WTC11 (cell line): ENCODE measurements at regions not wholly inside any gene's neighbourhood (a gene's known extent, or its start where the extent isn't known, plus 50 kb on each side); places are given as distances from the start of the nearest gene placed in this dataset.

Experiments used
- ATAC-seq: fragments of 200-7000 bp; cut with Tn5 transposase; 2 replicates; pipeline ENCODE4 v1.10.0; 2021; ENCODE audit warnings: mild to moderate bottlenecking, moderate library complexity
- CTCF ChIA-PET: fragments of 300-600 bp; sonication (Branson Sonifier 250); formaldehyde crosslinking; loops from one replicate; lab custom pipeline; 2021; ENCODE audit warnings: antibody characterized with exemption; lab: Charles Lee
- POLR2A ChIA-PET: fragments of 350-600 bp; sonication (Branson Sonifier 250); formaldehyde crosslinking; loops from one replicate; lab custom pipeline; 2021; ENCODE audit warnings: antibody characterized with exemption; lab: Charles Lee
- DNase-seq: peaks from one replicate; pipeline ENCODE4 v3.0.0; 2021; ENCODE audit warnings: low spot score
- H3K27ac Mint-ChIP-seq: 2 replicates; pipeline ENCODE4 v1.8.0; 2021; ENCODE audit warnings: mixed read lengths
- H3K27me3 Mint-ChIP-seq: 2 replicates; pipeline ENCODE4 v1.8.0; 2021; ENCODE audit warnings: low read depth, mild to moderate bottlenecking, moderate library complexity, mixed read lengths
- H3K36me3 Mint-ChIP-seq: 2 replicates; pipeline ENCODE4 v1.8.0; 2021; ENCODE audit warnings: mixed read lengths
- H3K4me1 Mint-ChIP-seq: 2 replicates; pipeline ENCODE4 v1.8.0; 2022; ENCODE audit warnings: mixed read lengths
- H3K4me3 Mint-ChIP-seq: 2 replicates; pipeline ENCODE4 v1.8.0; 2021; ENCODE audit warnings: mild to moderate bottlenecking, moderate library complexity, mixed read lengths
- H3K9me3 Mint-ChIP-seq: 2 replicates; pipeline ENCODE4 v1.8.0; 2021; ENCODE audit warnings: mixed read lengths
- E2F5 ChIP-seq: sonication (generic); formaldehyde crosslinking; IDR thresholded peaks from 2 replicates; pipeline ENCODE4 v1.8.1; 2022; ENCODE audit warnings: mild to moderate bottlenecking, moderate library complexity, missing genetic modification reagents
- ERG ChIP-seq: fragments of 250-450 bp; sonication (Bioruptor Pico); IDR thresholded peaks from 2 replicates; pipeline ENCODE4 v1.8.0; 2021; ENCODE audit warnings: mild to moderate bottlenecking
- FOXJ3 ChIP-seq: sonication (generic); formaldehyde crosslinking; IDR thresholded peaks from 2 replicates; pipeline ENCODE4 v1.9.0; 2021; ENCODE audit warnings: missing genetic modification reagents, mild to moderate bottlenecking, borderline replicate concordance
- MAX ChIP-seq: sonication (generic); formaldehyde crosslinking; IDR thresholded peaks from 2 replicates; pipeline ENCODE4 v1.8.0; 2022; ENCODE audit warnings: mild to moderate bottlenecking, missing genetic modification reagents
- NFATC4 ChIP-seq: fragments of 250-450 bp; sonication (Bioruptor Pico); IDR thresholded peaks from 2 replicates; pipeline ENCODE4 v1.9.0; 2021; ENCODE audit warnings: mild to moderate bottlenecking
- NR1H2 ChIP-seq: sonication (generic); formaldehyde crosslinking; IDR thresholded peaks from 2 replicates; pipeline ENCODE4 v1.9.0; 2021; ENCODE audit warnings: mild to moderate bottlenecking, moderate library complexity, missing genetic modification reagents
- PRRX2 ChIP-seq: fragments of 250-450 bp; sonication (Bioruptor Pico); IDR thresholded peaks from 2 replicates; pipeline ENCODE4 v1.8.0; 2021; ENCODE audit warnings: mild to moderate bottlenecking
- RELA ChIP-seq: sonication (generic); formaldehyde crosslinking; IDR thresholded peaks from 2 replicates; pipeline ENCODE4 v1.8.1; 2022; ENCODE audit warnings: missing genetic modification reagents, mild to moderate bottlenecking, borderline replicate concordance
- SMAD3 ChIP-seq: sonication (generic); formaldehyde crosslinking; IDR thresholded peaks from 2 replicates; pipeline ENCODE4 v1.8.0; 2022; ENCODE audit warnings: missing genetic modification reagents, mild to moderate bottlenecking, borderline replicate concordance
- SP1 ChIP-seq: sonication (generic); formaldehyde crosslinking; conservative IDR thresholded peaks from 2 replicates; pipeline ENCODE4 v1.8.1; 2022; ENCODE audit warnings: missing genetic modification reagents
- TEAD1 ChIP-seq: sonication (generic); formaldehyde crosslinking; IDR thresholded peaks from 2 replicates; pipeline ENCODE4 v1.8.0; 2022; ENCODE audit warnings: mild to moderate bottlenecking, missing genetic modification reagents
- TP53 ChIP-seq: sonication (generic); formaldehyde crosslinking; IDR thresholded peaks from 2 replicates; pipeline ENCODE4 v1.8.1; 2023; ENCODE audit warnings: mild to moderate bottlenecking, missing genetic modification reagents
- ZBTB21 ChIP-seq: sonication (generic); formaldehyde crosslinking; IDR thresholded peaks from 2 replicates; pipeline ENCODE4 v1.8.1; 2023; ENCODE audit warnings: mild to moderate bottlenecking, missing genetic modification reagents, borderline replicate concordance
- ZNF121 ChIP-seq: sonication (generic); formaldehyde crosslinking; IDR thresholded peaks from 2 replicates; pipeline ENCODE4 v1.8.0; 2023; ENCODE audit warnings: missing genetic modification reagents
- ZNF512 ChIP-seq: sonication (generic); formaldehyde crosslinking; IDR thresholded peaks from 2 replicates; pipeline ENCODE4 v1.8.1; 2022; ENCODE audit warnings: missing genetic modification reagents, borderline replicate concordance
- ZNF671 ChIP-seq: fragments of 250-450 bp; sonication (Bioruptor Pico); IDR thresholded peaks from 2 replicates; pipeline ENCODE4 v1.8.0; 2021; ENCODE audit warnings: mild to moderate bottlenecking
- TF ChIP-seq, protein P1 (sequence below): fragments of 250-450 bp; sonication (Bioruptor Pico); conservative IDR thresholded peaks from 2 replicates; pipeline ENCODE4 v1.9.0; 2021; ENCODE audit warnings: mild to moderate bottlenecking
- TF ChIP-seq, protein P2 (sequence below): fragments of 200-600 bp; IDR thresholded peaks from 2 replicates; pipeline ENCODE4 v1.8.0; 2022; ENCODE audit warnings: antibody characterized with exemption

- no peak for TF ChIP-seq ZNF512 (CRISPR knock-in tag)
Observed at GRCh38 chr12:93073324-93073723, 144.2 kb upstream of the EEA1 start (continued).

GRCh38 chr12:93078059-93078458 lies 149.0 kb upstream of the EEA1 start:
- CTCF ChIA-PET: interaction anchor here (0.8 kb wide), 1 partner anchor 20 kb away, joined by 4 read pairs; no protein-coding TSS in a partner anchor
- POLR2A ChIA-PET: no interaction called here
- ATAC-seq: no peak

DNA sequence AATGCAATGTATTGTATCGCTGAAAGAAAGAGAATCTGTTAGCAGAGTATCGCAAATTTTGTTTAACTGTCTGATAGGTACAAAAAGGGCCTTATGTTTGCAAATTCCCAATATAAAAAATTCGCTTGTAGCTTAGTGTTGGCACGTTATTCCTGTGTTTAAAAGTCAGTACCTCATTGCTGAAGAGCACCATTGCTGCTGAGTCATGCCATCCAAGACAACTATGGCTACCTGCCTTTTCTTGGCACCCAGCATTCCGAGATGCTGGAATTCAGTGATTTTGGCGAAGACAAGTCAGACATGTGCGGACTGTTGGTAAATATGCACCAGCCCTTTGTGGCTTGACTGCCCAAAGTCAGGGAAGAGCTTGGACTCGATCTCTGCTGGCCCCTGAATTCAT lies 149.5 kb upstream of the EEA1 start:
- Mint-ChIP-seq H3K9me3 (peaks cover 14% of the 10 kb centered on the region), H3K27ac (no peak overlapping the region; the same call in 1 of the 2 replicates), H3K27me3 (peaks cover 31% of the 10 kb centered on the region), H3K36me3 (peaks cover 8% of the 10 kb centered on the region), H3K4me3 (no peak overlapping the region), H3K4me1 (peaks cover 67% of the 10 kb centered on the region)
- ChIA-PET CTCF (no interaction called here), POLR2A (no interaction called here)
- DNase-seq (no peak), ATAC-seq (no peak)
- TF ChIP-seq ZNF121: no peak
- no peak for TF ChIP-seq SP1 (CRISPR knock-in tag)
- no peak for TF ChIP-seq TEAD1
- no peak for TF ChIP-seq ZBTB21
- TF ChIP-seq ERG (CRISPR knock-in tag): no peak
- TF ChIP-seq E2F5 (CRISPR knock-in tag): no peak
- TF ChIP-seq SMAD3 (CRISPR knock-in tag): no peak
- TF ChIP-seq RELA (CRISPR knock-in tag): no peak
- TF ChIP-seq, protein P1, sequence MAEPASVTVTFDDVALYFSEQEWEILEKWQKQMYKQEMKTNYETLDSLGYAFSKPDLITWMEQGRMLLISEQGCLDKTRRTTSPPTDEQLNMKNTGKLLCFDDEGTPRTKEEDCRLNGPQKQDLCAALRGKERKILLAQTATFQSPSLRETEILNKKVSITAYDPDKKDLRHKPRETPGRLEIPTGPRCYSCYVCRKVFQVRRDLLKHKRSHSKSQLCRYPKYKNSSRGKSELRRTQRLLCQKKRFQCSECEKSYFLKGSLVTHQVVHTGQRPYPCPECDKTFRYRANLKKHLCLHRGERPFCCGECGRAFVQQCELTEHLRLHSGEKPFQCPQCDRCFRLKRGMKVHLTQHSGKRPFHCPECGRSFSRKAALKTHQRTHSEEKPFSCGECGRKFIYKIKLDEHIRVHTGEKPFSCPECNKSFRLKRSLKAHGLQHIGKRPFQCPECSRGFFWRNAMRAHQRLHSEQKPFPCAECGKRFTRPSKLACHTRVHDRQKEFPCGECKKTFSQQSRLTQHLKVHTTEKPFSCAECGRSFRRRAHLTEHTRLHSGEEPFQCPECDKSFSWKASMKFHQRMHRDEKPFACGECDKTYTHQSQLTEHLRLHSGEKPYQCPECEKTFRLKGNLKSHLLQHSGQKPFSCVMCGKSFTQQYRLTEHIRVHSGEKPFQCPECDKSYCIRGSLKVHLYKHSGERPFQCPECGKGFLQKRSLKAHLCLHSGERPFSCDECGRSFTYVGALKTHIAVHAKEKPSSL (CRISPR knock-in tag): no peak
- no peak for TF ChIP-seq PRRX2 (CRISPR knock-in tag)

More at GRCh38 chr12:93078059-93078458, 149.0 kb upstream of the EEA1 start:
- Mint-ChIP-seq H3K4me3 (no peak overlapping the region), H3K9me3 (peaks cover 14% of the 10 kb centered on the region), H3K4me1 (peaks cover 67% of the 10 kb centered on the region), H3K27me3 (peaks cover 36% of the 10 kb centered on the region), H3K36me3 (peaks cover 6% of the 10 kb centered on the region), H3K27ac (no peak overlapping the region)
- no peak for DNase-seq
- TF ChIP-seq MAX (CRISPR knock-in tag): peak; percentile 38; the same call in 1 of the 2 replicates
- no peak for TF ChIP-seq NR1H2

DNA sequence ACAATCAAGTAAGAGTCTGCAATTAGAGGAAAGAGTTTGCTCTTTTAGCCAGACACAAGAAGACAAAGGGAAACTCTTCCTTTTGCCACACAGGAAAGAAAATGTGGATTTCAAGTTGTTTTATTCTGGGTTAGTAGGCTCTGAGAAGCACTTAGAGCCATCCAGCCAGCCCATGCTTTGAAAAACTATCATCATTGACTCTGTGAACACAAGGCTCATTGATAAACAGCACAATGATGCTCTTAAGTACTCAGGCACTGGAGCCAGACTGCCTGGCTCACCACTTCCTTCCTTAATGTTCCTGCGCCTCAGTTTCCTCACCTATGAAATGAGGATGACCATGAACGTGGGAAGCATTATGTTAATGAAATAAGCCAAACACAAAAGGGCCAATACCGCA lies 150.2 kb upstream of the EEA1 start:
- Mint-ChIP-seq H3K27ac (peak overlapping the region; percentile 95), H3K9me3 (peaks cover 14% of the 10 kb centered on the region), H3K4me3 (peak overlapping the region; percentile 19; the same call in 1 of the 2 replicates), H3K27me3 (peaks cover 25% of the 10 kb centered on the region), H3K36me3 (peaks cover 9% of the 10 kb centered on the region), H3K4me1 (peaks cover 63% of the 10 kb centered on the region)
- DNase-seq (no peak), ATAC-seq (no peak)
- POLR2A ChIA-PET: no interaction called here
- CTCF ChIA-PET: no interaction called here
- TF ChIP-seq ZNF671 (CRISPR knock-in tag) (no peak), FOXJ3 (CRISPR knock-in tag) (no peak), NFATC4 (no peak), TP53 (CRISPR knock-in tag) (no peak)
- TF ChIP-seq, protein P2, sequence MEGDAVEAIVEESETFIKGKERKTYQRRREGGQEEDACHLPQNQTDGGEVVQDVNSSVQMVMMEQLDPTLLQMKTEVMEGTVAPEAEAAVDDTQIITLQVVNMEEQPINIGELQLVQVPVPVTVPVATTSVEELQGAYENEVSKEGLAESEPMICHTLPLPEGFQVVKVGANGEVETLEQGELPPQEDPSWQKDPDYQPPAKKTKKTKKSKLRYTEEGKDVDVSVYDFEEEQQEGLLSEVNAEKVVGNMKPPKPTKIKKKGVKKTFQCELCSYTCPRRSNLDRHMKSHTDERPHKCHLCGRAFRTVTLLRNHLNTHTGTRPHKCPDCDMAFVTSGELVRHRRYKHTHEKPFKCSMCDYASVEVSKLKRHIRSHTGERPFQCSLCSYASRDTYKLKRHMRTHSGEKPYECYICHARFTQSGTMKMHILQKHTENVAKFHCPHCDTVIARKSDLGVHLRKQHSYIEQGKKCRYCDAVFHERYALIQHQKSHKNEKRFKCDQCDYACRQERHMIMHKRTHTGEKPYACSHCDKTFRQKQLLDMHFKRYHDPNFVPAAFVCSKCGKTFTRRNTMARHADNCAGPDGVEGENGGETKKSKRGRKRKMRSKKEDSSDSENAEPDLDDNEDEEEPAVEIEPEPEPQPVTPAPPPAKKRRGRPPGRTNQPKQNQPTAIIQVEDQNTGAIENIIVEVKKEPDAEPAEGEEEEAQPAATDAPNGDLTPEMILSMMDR: no peak
